ENCODE measurements at regions not wholly inside any gene's neighbourhood (a gene's known extent, or its start where the extent isn't known, plus 50 kb on each side); places are given as distances from the start of the nearest gene placed in this dataset.

DNA sequence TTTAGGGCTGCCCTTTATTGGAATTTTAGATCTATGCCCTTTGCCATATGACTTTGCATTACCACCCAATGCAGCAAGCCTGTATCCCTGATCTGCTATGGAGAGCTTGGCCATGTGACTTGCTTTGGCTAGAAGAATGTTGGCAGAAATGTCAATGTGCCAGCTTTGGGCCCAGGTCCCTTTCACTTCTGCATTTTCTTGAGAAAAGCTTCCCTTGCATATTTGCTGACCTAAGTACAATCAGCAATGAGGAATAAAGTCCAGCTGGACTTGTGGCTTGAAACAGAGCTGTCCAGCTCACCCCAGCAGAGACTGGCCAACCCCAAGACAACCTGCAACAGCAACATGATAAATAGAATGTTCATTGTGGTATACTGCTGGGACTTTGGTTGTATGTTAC is 135.9 kb downstream of the PAH start:
- DNase-seq = no peak

- DNase-seq = no peak
These were observed 141.0 kb downstream of the PAH start for GRCh38 chr12:102776041-102776440.

DNA sequence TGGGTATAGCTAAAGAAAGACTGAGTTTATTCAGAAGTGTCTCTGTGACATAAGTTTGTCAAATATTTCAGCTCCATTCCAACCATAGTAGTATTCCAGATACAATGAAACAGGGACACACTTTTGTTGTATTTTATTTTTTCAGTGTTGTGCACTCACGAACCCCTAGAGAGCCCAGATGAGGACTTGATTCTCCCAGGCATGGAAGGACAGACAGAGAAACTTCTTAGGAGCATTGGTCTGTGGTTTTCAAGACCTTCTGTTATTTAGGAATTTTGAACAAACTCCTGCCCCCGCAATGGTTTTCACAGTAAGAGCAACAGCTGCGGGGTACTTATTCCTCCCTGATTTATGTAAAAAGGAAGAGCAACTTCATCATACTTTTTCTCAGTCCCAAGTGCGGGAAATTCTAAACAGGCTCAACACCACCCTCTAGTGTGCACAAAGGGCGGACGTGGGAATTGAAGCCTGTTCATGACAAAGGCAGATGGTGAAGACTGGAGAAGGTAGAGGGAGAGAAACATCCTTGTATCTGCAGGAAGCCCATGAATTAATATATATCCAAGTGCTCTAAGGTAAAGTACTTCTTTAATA is 147.6 kb downstream of the PAH start:
- DNase-seq = peak; percentile 49

DNA sequence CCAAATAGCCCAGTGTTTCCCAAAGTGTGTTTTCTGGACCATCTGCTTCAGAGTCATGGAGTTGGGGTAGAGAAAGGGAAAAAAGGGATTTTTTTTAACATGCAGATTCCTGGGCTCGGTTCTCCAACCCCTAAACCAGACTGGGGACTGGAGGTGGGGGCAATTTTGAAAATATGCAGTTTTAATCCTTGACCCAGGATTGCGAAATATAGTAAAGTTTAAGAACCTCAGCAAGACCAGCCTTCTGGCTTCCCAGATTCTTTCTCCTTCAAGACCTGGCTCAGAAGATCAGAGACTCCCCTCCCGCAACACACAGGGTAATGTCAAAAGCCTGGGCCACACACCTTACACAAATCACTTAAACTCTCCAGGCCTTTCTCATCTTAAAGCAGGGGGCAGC is 150.1 kb downstream of the PAH start:
- DNase-seq = no peak

- no peak for DNase-seq
These were observed 151.3 kb downstream of the PAH start for GRCh38 chr12:102765736-102766135.

GRCh38 chr12:102763471-102763870 is 153.6 kb downstream of the PAH start:
- DNase-seq = no peak

- DNase-seq = no peak
These were observed 154.0 kb downstream of the PAH start for GRCh38 chr12:102763061-102763460.

DNA sequence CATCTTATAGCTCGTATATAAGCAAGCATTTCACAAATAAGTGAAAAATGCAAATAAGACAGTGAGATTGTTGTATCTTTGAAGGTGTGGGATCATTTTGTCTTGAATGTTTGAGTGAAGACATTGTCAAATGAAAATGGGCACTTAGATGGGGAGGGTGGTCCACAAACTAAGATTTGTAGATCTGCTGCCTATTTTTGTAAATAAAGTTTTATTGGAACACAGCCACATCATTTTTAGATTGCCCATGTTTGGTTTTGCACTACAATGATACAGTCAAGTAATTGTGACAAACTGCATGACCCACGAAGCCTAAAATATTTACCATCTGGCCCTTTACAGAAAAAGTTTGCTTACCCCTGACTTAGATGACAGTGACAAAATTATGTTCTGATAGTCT is 156.7 kb downstream of the PAH start:
- no peak for DNase-seq

DNA sequence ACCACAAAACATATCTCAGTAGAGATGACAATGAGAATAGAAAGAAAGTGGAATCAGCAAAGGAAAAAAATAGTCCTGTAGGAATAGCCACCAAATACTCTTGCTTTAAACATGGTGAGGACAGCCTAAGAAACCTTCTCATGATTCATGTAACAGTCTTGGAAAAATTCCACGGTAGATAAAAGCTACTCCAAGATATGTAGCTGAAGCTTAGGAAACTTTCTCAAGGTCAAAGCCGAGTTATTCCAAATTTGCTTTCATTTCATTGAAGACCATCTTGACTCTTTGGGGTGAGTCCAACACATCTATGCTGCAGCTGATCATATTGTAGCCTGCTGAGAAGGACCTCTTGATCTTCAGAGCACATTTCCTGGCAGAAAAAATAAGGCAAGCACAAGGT is 157.6 kb downstream of the PAH start:
- no peak for DNase-seq

GRCh38 chr12:102757882-102758226 is 159.2 kb downstream of the PAH start:
- no peak for DNase-seq

- no peak for DNase-seq
These were observed 159.7 kb downstream of the PAH start for GRCh38 chr12:102757154-102757881.

DNA sequence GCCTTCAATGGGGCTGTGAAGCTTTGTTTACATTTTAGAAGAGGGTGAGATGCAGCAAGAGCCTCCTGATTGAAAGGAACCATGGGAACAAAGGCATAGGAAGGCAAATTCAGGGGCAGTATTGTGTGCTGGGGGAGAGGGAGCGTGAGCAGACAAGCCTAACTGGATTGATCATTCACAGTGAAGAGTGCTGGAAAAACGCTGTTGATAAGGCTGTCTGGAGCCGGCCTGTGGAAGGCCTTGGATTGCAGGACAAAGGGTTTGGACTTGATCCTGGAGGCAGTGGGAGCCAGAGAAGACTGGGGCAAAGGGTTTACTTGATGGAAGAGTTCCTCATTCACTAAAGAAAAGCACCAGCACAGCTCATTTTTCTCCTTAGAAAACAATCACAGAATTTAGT is 160.5 kb downstream of the PAH start:
- DNase-seq = no peak

- no peak for DNase-seq
These were observed 161.8 kb downstream of the PAH start for GRCh38 chr12:102755266-102755665.

GRCh38 chr12:102753802-102754201 is 163.2 kb downstream of the PAH start:
- no peak for DNase-seq

GRCh38 chr12:102748704-102749103 is 168.3 kb downstream of the PAH start:
- no peak for DNase-seq

DNA sequence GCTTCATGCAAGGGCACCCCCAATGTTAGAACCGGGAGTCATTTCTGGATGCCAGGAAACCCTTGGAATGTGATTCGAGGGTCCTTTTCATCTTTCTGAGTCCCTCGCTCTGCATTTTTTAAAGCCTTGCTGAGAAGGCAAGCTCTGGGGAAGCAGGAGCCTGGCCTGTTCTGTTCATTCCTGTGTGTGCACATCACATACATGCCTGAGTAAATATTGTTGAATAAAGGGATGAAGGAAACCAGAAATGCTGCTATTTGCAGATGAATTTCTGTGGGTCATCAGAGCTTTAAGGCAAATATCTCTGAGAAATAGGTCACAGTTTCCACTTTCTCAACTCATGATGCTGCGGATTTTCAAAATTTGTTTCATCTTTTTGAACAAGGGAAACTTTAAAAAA is 170.1 kb downstream of the PAH start:
- DNase-seq = no peak

DNA sequence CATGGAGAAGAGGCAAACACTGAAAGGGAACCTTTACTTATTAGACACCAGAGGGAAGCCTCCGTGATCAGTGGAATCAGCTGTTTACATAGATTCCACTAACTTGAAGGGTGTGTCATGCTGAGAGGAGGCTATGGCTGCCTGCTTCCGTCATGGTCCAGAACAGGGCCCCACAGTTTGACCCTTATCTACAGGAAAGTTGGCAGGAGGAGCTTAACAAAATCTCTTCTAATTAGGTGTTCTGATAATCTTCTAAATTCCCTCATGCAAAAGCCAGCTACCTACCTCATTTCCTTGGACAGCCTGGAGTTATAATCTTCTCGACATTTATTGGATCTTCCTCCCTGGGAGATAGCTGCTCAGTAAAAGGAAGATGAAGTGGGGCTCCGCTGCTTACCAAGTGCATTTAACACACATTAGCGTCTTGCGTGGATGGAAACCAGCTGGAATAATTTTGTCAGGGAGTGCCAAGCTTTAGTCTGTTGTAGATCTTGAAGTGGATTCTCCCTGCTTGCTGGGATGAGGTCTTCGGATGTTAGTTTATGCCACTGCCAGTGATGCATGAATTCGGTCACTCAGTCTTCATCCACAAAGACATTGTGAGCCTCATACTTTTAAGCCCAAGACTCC is 171.0 kb downstream of the PAH start:
- DNase-seq = no peak

DNA sequence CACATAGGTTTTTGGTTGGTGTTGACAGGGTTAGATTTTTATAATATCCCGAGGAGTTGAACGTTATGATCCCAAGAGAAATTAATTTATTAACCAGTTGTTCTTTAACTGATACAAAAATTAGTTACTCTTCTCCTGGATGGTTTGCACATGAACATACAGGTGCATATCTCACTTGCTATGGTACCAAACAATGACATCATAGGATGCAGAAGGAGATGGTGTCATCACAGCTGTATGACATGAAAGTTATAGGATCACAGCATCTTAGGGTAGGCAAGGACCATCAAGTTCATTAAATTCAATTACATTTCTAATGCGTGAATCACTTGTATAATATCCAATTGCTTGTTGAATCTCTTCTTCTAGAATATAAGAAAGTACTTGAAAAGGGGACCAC is 175.8 kb downstream of the PAH start:
- DNase-seq = no peak

DNA sequence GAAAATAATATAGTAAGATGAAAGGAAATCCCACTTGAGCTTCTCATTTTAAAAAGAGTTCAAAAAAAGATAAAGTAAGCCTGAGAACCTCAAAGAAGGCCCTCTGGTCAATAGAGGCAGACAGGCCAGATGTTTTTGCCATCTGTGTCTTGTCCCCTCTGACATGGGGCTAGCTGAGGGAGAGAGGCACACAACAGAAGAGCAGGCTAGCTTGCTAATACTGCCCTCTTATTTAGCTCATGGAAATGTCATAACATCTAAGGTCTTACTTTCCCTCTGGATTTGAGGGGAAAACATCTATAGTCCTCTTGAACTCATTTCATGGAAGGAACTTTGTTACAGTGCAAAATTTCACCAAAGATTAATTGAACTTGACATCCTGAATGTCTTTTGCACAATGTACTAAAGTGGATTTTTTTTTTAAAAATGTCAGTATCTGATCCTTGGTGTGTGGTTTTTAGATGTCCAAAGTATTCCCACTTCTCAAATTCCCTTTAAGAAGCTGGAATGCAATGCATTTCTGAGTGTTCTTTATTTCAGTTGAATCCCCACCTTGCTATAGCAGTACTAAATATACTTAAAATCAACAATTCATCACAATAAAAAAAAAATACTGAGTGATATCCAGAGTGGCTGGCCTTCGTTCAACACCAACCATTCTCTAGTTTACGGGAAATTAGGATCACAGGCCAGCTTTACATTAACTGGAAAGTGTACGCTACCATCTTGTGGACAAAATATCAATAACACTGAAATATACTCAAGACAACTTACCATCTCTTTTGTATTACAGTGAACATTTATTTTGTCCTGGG is 176.7 kb downstream of the PAH start:
- DNase-seq = no peak

- no peak for DNase-seq
These were observed 180.7 kb downstream of the PAH start for GRCh38 chr12:102736328-102736727.

GRCh38 chr12:102735104-102735503 is 181.9 kb downstream of the PAH start:
- peak; percentile 13 for DNase-seq

- DNase-seq = no peak
These were observed 186.0 kb downstream of the PAH start for GRCh38 chr12:102730996-102731395.

- peak; percentile 58 for DNase-seq
These were observed 188.4 kb downstream of the PAH start for GRCh38 chr12:102728506-102729242.
